GM19455 (cell line): ENCODE measurements at regions not wholly inside any gene's neighbourhood (a gene's known extent, or its start where the extent isn't known, plus 50 kb on each side); places are given as distances from the start of the nearest gene placed in this dataset.
"Not testable (repeated sequence)": the region's sequence is repeated elsewhere in the genome, so short reads cannot be mapped to it uniquely, and the experiment has no call there.

ENCODE experiments used
- ATAC-seq: cut with Tn5 transposase; IDR thresholded peaks from one replicate; pipeline ENCODE4 v1.9.1; 2021; ENCODE audit not compliant: unreplicated experiment

DNA sequence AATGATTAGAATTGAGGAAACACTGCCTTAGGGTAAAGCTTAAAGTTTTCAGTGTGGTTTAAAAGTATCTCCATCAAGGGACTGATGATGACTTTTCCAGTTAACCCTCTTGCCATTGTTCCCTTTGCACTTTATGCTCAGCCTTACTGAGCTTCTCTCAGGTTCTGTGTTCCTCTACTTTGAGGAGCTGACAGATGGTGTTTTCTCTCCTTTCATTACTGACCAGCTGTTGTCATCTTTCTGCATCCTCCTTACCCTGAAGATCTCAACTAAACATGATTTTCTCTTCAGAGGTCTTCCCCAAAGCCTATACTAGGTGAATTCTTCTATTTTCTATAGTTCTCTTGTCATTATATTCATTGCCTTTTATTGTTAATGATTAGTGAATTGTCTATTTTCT, 475.6 kb upstream of the SYNCRIP start:
- no peak for ATAC-seq

DNA sequence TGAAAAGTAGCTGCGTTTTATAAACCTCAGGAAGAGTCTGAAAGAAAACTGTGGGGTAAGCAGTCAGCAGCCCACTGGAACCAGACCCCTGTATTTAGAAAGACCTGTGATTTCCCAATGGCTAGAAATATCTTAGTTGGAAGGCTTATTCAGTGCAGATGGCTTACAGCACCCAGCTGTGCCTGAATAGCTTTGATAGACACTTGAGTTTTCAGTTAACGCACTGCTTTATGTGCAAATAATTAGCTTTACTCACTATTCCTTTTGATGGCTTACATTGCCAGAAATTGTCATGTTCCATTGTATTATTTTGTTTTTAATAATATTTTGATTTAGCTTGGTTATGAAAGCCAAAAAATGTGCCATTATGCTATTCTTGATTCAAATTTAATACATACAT, 465.3 kb upstream of the SYNCRIP start:
- ATAC-seq = no peak

DNA sequence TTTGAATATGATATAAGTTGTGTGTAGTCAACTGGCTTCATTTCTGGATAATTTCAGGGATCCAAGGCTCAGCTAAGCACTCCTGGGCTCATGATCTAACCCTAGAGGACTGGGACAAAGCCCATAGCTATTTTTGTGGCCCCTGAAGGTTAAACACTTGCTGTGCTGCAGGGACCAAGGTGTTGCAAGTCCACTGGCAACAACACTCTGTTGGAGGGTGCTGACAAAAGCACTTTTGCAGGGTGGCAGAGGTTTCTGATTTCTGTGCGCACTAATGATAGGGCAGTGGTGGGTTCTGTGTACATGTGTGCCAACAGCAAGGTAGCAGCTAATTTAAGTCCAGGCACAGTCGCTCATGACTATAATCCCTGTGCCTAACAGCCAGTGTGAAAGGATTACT, 445.3 kb upstream of the SYNCRIP start:
- no peak for ATAC-seq

DNA sequence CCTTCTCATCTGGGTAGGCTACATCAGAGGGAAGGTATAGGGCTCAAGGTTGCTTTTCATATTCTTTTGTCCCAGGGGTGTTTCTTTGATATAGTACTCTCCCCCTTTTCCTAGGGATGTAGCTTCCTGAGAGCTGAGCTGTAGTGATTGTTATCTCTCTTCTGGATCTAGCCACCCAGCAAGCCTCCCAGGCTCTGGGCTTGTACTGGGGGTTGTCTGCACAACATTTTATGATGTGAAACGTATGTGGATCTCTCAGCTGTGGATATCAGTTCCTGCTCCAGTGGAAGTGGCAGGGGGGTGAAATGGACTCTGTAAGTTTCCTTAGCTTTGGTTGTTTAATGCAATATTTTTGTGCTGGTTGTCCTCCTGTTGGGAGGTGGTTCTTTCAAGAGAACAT, 437.3 kb upstream of the SYNCRIP start:
- no peak for ATAC-seq

DNA sequence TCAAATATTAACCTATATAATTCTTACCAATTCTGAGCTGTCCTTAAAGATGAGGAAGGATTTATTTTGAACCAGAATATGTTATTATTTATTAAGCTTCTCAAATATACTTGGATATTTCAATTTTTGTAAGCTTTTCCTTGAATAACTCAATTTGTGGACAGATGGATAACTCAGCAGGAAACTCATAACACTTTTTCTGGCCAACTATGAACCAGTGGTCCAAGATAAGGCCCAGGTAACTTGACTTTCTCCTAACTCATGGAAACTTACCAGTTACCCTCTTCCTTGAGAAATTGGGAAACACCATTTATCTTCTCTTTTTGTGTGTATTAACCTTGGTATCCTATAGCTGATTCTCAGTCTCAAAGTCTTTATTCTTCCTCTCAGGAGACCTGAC, 427.5 kb upstream of the SYNCRIP start:
- no peak for ATAC-seq

DNA sequence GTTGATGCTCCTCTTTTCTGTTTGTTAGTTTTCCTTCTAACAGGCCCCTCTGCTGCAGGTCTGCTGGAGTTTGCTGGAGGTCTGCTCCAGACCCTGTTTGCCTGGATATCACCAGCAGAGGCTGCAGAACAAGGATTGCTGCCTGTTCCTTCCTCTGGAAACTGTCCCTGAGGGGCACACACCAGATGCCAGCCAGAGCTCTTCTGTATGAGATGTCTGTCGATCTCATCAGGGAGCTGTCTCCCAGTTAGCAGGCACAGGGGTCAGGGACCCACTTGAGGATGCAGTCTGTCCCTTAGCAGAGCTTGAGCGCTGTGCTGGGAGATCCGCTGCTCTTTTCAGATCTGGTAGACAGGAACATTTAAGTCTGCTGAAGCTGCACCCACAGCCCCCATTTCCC, 422.3 kb upstream of the SYNCRIP start:
- not testable (repeated sequence) for ATAC-seq

DNA sequence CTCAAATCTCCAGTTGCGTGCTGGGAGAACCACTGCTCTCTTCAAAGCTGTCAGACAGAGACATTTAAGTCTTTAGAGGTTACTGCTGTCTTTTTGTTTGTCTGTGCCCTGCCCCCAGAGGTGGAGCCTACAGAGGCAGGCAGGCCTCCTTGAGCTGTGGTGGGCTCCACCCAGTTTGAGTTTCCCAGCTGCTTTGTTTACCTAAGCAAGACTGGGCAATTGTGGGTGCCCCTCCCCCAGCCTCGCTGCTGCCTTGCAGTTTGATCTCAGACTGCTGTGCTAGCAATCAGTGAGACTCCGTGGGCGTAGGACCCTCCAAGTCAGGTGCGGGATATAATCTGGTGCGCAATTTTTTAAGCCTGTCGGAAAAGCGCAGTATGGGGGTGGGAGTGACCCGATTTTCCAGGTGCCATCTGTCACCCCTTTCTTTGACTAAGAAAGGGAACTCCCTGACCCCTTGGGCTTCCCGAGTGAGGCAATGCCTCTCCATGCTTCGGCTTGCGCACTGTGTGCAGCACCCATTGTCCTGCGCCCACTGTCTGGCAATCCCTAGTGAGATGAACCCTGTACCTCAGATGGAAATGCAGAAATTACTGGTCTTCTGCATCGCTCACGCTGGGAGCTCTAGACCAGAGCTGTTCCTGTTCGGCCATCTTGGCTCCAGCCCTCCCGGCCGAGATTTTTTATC, 414.8 kb upstream of the SYNCRIP start:
- not testable (repeated sequence) for ATAC-seq

DNA sequence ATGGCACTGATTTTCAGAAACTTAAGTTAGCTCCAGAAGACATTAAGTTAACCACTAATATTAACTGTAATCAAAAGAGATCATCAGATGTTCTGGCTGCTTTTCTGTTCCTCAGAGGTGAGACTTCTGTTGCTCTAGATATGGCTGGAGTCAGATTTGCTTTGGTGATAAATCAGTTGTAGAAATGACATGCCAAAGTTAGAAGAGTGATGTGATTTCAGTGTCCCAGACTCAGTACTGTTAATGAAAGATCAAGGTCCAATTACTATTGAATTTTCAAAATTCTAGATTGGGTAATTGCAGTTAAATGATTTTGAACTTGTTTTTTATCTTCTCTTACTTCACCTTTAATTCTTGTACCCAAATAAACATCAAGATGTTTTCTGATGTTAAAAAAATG, 402.4 kb upstream of the SYNCRIP start:
- ATAC-seq = no peak

DNA sequence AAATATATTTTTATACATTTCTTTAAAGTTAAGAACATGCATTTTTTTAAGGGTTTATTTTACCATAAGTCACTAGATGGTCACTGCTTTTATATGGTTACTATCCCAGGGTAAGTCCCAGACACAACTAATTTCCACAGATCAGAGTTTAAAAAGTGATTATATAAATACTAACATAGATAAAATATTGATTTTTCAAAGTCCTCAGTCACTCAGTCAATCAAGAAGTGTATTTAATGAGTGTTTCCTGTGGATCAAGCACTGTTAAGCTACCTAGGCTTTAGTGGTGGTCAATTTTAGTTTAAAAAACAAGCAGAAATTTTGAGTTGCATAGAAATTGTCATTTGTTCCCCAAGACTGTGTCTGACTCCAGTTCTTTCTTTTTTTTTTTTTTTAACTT, 399.5 kb upstream of the SYNCRIP start:
- no peak for ATAC-seq

DNA sequence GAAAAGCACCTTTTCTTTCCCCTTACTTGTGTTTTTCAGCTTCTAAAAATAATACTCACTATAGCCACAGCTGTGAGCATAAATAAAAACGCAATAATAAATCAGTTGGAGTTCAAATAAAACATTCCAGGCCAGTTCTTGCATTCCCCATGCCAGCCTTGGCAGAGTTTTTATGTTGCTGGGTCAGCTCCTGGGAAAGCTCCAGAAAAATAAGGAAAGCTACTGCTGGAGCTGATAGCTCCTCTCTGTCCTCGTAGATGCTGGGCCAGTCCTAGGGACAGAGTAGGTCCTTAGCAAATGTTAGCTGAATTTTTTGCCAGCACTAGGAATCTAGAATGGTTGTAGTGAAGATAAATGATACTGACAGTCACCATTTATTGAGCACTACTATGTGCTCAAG, 389.0 kb upstream of the SYNCRIP start:
- ATAC-seq = no peak

DNA sequence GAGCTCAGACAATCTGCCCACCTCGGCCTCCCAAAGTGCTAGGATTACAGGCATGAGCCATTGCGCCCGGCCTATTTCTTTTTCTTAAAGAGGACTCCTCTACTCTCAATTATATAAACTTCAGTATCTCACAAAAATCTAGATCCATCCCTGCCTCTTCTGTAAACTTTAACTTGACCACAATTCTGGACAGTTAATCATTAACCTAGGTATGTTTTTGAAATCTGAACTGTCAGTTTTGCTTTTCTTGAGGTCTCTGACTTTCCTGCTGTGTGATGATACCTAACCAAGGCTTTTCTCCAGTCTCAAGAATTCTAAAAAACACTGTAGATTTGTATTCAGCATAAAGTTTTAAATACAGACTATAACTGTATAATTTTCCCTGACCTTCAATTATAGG, 388.2 kb upstream of the SYNCRIP start:
- no peak for ATAC-seq

DNA sequence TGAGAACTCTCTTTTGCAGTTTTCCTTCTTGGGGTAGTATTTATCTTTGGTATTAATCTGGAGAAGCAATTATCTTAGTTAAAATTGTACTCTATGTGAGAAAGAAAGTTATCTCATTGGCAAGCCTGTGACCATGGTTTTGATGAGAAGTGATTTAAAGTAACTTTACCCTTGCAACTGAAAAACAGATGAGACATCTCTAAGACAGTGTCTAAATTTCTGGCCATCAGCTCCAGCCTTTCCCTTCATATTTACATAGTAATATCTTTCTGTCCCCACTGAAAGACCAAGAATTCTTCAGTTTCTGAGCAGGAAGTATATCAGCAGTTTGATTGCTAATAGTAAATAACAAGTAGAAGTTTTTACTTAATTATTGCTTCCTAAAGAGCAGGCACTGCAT, 386.1 kb upstream of the SYNCRIP start:
- no peak for ATAC-seq

DNA sequence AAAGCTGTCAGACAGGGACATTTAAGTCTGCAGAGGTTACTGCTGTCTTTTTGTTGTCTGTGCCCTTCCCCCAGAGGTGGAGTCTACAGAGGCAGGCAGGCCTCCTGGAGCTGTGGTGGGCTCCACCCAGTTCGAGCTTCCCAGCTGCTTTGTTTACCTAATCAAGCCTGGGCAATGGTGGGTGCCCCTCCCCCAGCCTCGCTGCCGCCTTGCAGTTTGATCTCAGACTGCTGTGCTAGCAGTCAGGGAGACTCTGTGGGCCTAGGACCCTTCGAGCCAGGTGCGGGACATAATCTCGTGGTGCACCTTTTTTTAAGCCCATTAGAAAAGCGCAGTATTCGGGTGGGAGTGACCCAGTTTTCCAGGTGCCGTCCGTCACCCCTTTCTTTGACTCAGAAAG, 384.2 kb upstream of the SYNCRIP start:
- ATAC-seq = not testable (repeated sequence)

DNA sequence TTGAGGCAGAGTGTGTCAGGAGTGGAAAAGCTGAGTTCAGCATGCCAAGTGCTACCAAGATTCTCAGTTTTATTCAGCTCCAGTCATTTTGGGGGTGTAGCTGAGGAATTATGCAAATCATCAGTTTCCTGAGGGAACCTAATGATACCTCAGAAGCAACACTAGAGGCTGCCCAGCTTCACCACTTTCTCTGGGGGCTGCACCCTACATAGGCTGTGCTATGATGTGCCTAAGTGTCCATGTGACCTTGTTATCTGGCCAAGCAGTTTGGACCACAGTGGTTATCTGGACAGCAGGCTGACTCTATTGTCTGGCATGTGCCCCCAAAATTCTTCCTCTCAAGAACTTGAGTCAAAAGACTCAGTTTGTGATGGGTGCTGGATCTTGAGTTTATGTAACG, 374.6 kb upstream of the SYNCRIP start:
- no peak for ATAC-seq

DNA sequence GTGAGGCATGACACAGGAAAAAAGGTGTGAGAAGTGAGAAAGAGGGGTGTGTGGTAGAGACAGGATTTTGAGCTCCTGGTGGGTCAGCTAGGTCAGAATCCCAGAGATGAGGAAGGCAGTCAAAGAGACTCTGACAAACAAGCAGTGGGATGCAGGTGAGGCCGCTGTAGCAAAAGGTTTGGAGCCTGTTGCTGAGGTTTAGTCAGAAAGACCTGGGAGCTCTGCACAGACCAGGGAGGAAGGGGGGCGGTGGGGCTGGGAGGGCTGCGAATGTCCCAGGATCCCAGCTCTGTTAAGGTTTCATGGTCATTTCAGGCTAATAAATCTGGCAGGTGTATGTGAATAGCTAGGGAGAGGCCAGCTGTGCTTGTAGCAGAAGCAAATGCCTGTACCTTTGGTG, 373.9 kb upstream of the SYNCRIP start:
- no peak for ATAC-seq

DNA sequence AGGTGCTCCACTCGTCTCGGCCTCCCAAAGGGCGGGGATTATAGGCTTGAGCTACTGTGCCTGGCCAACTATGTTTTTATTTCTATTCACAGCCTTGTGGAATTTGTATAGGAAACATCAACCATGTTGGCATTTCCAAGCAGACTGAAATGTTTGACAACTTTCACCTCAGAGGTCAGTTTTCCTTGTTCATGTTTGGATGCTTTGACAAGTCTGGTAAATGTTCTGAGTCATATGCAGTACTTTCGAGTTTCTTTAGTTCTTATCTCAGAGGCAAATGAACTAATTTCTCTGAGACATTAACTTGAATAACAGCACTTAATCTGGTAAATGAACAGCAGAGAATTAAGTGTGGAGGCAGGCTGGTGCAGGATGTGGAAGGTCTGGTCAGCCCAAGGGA, 373.4 kb upstream of the SYNCRIP start:
- no peak for ATAC-seq

DNA sequence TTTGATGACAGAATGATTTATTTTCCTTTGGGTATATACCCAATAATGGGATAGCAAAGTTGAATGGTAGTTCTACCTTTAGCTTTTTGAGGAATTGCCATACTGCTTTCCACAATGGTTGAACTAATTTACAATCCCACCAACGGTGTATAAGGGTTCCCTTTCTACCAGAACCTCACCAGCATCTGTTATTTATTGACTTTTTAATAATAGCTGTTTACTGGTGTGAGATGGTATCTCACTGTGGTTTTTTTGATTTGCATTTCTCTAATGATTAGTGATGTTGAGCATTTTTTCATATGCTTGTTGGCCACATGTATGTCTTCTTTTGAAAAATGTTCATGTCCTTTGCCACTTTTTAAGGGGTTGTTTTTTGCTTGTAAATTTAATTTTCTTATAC, 370.3 kb upstream of the SYNCRIP start:
- not testable (repeated sequence) for ATAC-seq

DNA sequence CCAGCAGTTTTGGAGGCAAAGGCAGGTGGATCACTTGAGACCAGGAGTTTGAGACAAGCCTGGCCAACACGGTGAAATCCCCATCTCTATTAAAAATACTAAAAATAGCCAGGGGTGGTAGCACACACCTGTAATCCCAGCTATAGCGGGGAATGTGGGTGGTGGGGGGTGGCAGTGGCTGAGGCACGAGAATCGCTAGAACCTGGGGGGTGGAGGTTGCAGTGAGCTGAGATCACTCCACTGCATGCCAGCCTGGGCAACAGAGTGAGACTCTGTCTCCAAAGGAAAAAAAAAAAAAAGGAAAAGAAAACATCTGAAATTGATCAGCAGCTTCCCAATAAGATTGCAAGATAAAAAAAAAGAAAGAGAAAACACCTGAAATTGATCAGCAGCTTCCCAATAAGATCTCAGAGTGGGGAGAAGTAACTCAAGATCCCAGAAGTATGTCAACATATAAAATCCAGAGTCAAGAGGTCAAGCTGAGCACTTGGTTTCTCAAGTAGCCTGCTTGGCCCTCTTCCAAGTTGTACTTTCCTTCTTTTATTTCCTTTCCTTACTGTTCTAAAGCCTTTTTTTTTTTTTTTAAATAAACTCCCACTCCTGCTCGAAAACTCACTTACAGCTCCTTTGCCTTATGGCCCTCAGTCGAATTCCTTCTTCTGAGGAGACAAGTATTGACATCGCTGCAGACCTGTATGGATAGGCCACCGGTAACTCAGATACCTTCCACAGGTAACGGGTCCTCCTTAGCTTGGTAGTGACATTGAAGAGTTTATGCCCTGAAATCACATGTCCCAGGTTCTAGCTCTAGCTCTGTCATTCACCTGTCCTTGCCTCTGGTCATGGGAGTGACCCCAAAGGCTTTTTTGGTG, 368.5 kb upstream of the SYNCRIP start:
- ATAC-seq = no peak

DNA sequence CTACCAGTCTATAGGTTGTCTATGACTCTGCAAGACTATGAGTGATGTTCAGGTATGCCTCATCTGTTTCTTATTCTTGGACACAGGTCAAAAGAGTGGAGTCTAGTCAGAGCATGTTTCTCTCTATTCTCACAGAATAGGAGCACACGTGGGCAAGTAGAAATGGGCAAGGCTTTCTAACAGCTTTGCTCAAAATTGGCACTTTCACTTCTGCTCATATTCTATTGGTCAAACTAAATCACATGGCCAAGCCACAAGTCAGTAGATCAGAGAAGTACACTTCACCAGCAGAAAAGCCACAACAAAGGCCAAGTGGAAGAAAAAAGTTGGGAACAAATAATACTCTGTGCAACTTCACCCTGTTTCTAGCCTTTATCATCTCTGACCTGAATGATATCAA, 354.5 kb upstream of the SYNCRIP start:
- no peak for ATAC-seq

DNA sequence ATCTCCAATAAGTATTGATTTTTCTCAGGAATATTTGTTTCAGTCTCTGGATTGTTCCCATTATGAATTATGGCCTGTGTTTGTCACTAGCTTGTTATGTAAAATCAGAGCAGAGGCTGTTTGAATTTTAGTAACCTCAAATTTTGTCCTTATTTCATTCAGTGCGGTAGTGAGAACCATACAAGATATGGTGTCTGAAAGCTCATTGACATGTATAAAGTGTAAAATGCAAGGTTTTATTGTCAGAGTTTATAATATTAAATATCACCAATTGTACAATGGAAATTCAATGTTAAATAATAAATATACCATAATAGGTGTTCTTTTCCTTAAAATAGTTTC, 353.3 kb upstream of the SYNCRIP start:
- no peak for ATAC-seq

DNA sequence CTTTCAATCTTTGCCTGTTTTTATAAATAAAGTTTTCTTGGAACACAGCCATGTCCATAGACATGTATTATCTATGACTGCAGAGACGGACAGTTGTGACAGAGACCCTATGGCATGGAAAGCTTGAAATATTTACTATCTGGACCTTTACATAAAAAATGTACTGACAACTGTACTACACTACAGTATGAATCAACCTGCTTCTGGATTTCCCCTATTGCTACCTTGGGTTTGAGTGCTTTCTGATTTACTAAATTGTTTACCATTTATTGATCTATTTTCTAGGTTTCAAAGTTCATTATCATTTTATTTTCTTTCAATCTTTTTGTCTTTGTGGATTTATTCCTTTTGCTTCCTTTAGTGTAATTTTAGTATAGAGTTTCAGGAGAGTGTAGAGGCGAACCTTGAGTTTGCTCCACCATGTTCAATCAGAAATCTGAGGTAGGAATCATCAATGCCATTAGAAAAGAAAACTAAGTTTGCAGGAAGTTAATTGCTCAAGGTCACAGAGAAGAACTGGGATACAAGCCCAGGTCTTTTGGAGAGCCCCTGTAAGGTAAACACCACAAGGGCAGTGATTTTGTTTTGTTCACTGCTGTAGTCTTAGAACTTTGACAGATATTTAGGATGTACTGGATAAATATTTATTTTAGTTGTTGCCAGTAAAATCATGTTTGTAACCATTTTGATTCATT, 352.8 kb upstream of the SYNCRIP start:
- ATAC-seq = no peak

DNA sequence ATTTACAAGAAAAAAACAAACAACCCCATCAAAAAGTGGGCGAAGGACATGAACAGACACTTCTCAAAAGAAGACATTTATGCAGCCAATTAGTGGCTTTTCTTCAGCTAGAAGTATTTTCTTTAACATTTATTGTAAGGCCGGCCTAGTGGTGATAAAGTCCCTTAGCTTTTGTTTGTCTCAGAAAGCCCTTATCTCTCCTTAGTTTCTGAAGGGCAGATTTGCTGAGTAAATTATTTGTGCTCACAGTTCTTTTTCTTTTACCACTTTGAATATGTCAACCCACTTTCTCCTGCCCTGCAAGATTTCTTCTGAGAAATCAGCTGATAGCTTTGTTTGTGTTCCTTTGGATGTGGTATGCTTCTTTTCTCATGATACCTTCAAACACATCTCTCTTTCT, 344.0 kb upstream of the SYNCRIP start:
- no peak for ATAC-seq
